GM19438 (cell line): ENCODE measurements at regions not wholly inside any gene's neighbourhood (a gene's known extent, or its start where the extent isn't known, plus 50 kb on each side); places are given as distances from the start of the nearest gene placed in this dataset.
"Not testable (repeated sequence)": the region's sequence is repeated elsewhere in the genome, so short reads cannot be mapped to it uniquely, and the experiment has no call there.

ENCODE experiments used
- ATAC-seq: cut with Tn5 transposase; IDR thresholded peaks from one replicate; pipeline ENCODE4 v1.9.1; 2021; ENCODE audit warnings: low read depth; ENCODE audit not compliant: unreplicated experiment

- ATAC-seq, result no peak
These were observed 742.6 kb downstream of the FSCB start for GRCh38 chr14:43764433-43764832.

- ATAC-seq, result no peak
These were observed 751.4 kb downstream of the FSCB start for GRCh38 chr14:43755707-43756106.

GRCh38 chr14:43754838-43755237 is 752.2 kb downstream of the FSCB start:
- ATAC-seq, result no peak

GRCh38 chr14:43745746-43746145 is 761.3 kb downstream of the FSCB start:
- no peak for ATAC-seq

- ATAC-seq, result no peak
These were observed 771.2 kb downstream of the FSCB start for GRCh38 chr14:43735932-43736331.

- no peak for ATAC-seq
These were observed 777.9 kb downstream of the FSCB start for GRCh38 chr14:43729143-43729542.

- ATAC-seq, result no peak
These were observed 800.2 kb downstream of the FSCB start for GRCh38 chr14:43706900-43707299.

GRCh38 chr14:43698561-43699284 is 808.4 kb downstream of the FSCB start:
- not testable (repeated sequence) for ATAC-seq

- ATAC-seq, result no peak
These were observed 810.1 kb downstream of the FSCB start for GRCh38 chr14:43697003-43697402.

- ATAC-seq, result no peak
These were observed 814.4 kb downstream of the FSCB start for GRCh38 chr14:43692706-43693105.

GRCh38 chr14:43687921-43688320 is 819.2 kb downstream of the FSCB start:
- no peak for ATAC-seq

- no peak for ATAC-seq
These were observed 829.5 kb downstream of the FSCB start for GRCh38 chr14:43677581-43677980.

- no peak for ATAC-seq
These were observed 832.8 kb downstream of the FSCB start for GRCh38 chr14:43674273-43674672.

- ATAC-seq, result no peak
These were observed 835.2 kb downstream of the FSCB start for GRCh38 chr14:43671716-43672485.

- ATAC-seq, result no peak
These were observed 837.7 kb downstream of the FSCB start for GRCh38 chr14:43669355-43669754.

GRCh38 chr14:43665570-43666267 is 841.4 kb downstream of the FSCB start:
- no peak for ATAC-seq

- not testable (repeated sequence) for ATAC-seq
These were observed 851.9 kb downstream of the FSCB start for GRCh38 chr14:43655194-43655593.

- no peak for ATAC-seq
These were observed 855.2 kb downstream of the FSCB start for GRCh38 chr14:43651896-43652295.

GRCh38 chr14:43651185-43651787 is 855.8 kb downstream of the FSCB start:
- no peak for ATAC-seq

- no peak for ATAC-seq
These were observed 857.6 kb downstream of the FSCB start for GRCh38 chr14:43649508-43649907.

- ATAC-seq, result no peak
These were observed 859.8 kb downstream of the FSCB start for GRCh38 chr14:43647302-43647701.
